SK-N-SH (cell line): ENCODE measurements at regions not wholly inside any gene's neighbourhood (a gene's known extent, or its start where the extent isn't known, plus 50 kb on each side); places are given as distances from the start of the nearest gene placed in this dataset.

Source experiments
- CTCF ChIA-PET: fragments of 300-600, 350-600 bp; formaldehyde crosslinking; extraction: SDS; loops from one replicate; lab custom pipeline; 2021; lab: Yijun Ruan, JAX
- POLR2A ChIA-PET: fragments of 350-600 bp; sonication (Branson Sonifier 250); formaldehyde crosslinking; extraction: SDS; loops from one replicate; lab custom pipeline; 2020; ENCODE audit warnings: antibody characterized with exemption, inconsistent platforms; lab: Yijun Ruan, JAX
- DNase-seq: peaks from one replicate; pipeline ENCODE4 v3.0.0; 2012
- H2AFZ ChIP-seq: fragments of 200-600 bp; sonication (generic); 2 replicates; pipeline ENCODE4 v1.8.1; 2016; ENCODE audit warnings: antibody characterized with exemption, mild to moderate bottlenecking, low read depth
- H3F3A ChIP-seq: fragments of 200-600 bp; sonication (generic); replicated peaks from 2 replicates; pipeline ENCODE3; 2016; ENCODE audit warnings: antibody characterized with exemption, mild to moderate bottlenecking; ENCODE audit not compliant: insufficient read depth
- H3K27ac ChIP-seq, 2 experiments: fragments of 200-500 bp in 1 of 2; fragments of 200-600 bp in 1 of 2; sonication (Bioruptor generic) in 1 of 2; sonication (generic), shearing (Covaris generic) in 1 of 2; 2 replicates each; pipeline versions ENCODE4 v1.5.1 to v1.6.1; 2014 to 2016; ENCODE audit warnings: low read depth in 2 of 2, inconsistent platforms in 1 of 2, low read length in 1 of 2, mild to moderate bottlenecking in 1 of 2, mixed read lengths in 1 of 2
- H3K27me3 ChIP-seq: fragments of 200-600 bp; sonication (generic), shearing (Covaris generic); 2 replicates; pipeline ENCODE4 v1.6.1; 2016; ENCODE audit warnings: mixed run types; ENCODE audit not compliant: insufficient read depth
- H3K36me3 ChIP-seq, 2 experiments: fragments of 200-500 bp in 1 of 2; fragments of 200-600 bp in 1 of 2; sonication (Bioruptor generic) in 1 of 2; sonication (generic) in 1 of 2; replicated peaks in 1 of 2; 2 replicates each; pipeline versions ENCODE3 to v1.5.1; 2014 to 2016; ENCODE audit warnings: low read length in 1 of 2, mild to moderate bottlenecking in 1 of 2; ENCODE audit not compliant: insufficient read depth in 2 of 2, control insufficient read depth in 1 of 2
- H3K4me1 ChIP-seq, 2 experiments: fragments of 200-500 bp in 1 of 2; fragments of 200-600 bp in 1 of 2; sonication (Bioruptor generic) in 1 of 2; sonication (generic), shearing (Covaris generic) in 1 of 2; 2 replicates each; pipeline versions ENCODE4 v1.5.1 to v1.6.1; 2014 to 2016; ENCODE audit warnings: low read depth in 1 of 2, low read length in 1 of 2, mixed run types in 1 of 2; ENCODE audit not compliant: insufficient read depth in 2 of 2, control insufficient read depth in 1 of 2
- H3K4me2 ChIP-seq: fragments of 200-600 bp; sonication (generic), shearing (Covaris generic); 2 replicates; pipeline ENCODE4 v1.6.1; 2017; ENCODE audit warnings: mixed run types
- H3K4me3 ChIP-seq, 2 experiments: fragments of 200-500 bp in 1 of 2; fragments of 200-600 bp in 1 of 2; sonication (Bioruptor generic) in 1 of 2; sonication (generic), shearing (Covaris generic) in 1 of 2; 2 replicates each; pipeline versions ENCODE4 v1.5.1 to v1.8.1; 2014 to 2016; ENCODE audit warnings: low read depth in 2 of 2, inconsistent platforms in 1 of 2, low read length in 1 of 2, mild to moderate bottlenecking in 1 of 2, mixed read lengths in 1 of 2, moderate library complexity in 1 of 2
- H3K79me2 ChIP-seq: fragments of 200-600 bp; sonication (generic); 2 replicates; pipeline ENCODE4 v1.8.1; 2017; ENCODE audit warnings: mild to moderate bottlenecking; ENCODE audit not compliant: insufficient read depth
- H3K9ac ChIP-seq: fragments of 200-600 bp; sonication (generic); 2 replicates; pipeline ENCODE4 v1.6.1; 2017; ENCODE audit warnings: mixed run types
- H3K9me2 ChIP-seq: fragments of 200-600 bp; sonication (generic); 2 replicates; pipeline ENCODE4 v1.6.1; 2017; ENCODE audit warnings: mixed run types
- H3K9me3 ChIP-seq: fragments of 200-600 bp; sonication (generic); 2 replicates; pipeline ENCODE4 v1.6.1; 2017; ENCODE audit warnings: mixed run types, mild to moderate bottlenecking, moderate library complexity
- H4K20me1 ChIP-seq: fragments of 200-600 bp; sonication (generic); 2 replicates; pipeline ENCODE4 v1.6.1; 2017; ENCODE audit warnings: mild to moderate bottlenecking, mixed run types; ENCODE audit not compliant: insufficient read depth
- CHD2 ChIP-seq: fragments of 150-350 bp; IDR thresholded peaks from 2 replicates; pipeline ENCODE4 v1.6.1; 2018; ENCODE audit warnings: low read length; ENCODE audit not compliant: partially characterized antibody
- ELF1 ChIP-seq: IDR thresholded peaks from 2 replicates; pipeline ENCODE4 v1.4.0; 2012
- EP300 ChIP-seq, 2 experiments: IDR thresholded peaks; 2 replicates each; pipeline versions ENCODE4 v1.4.0 to v1.6.1; 2012; ENCODE audit warnings: borderline replicate concordance in 1 of 2, low read depth in 1 of 2, low read length in 1 of 2
- FOSL2 ChIP-seq: IDR thresholded peaks from 2 replicates; pipeline ENCODE4 v1.4.0; 2012; ENCODE audit warnings: low read depth, mild to moderate bottlenecking, moderate library complexity, borderline replicate concordance
- GABPA ChIP-seq: IDR thresholded peaks from 2 replicates; pipeline ENCODE4 v1.4.0; 2012; ENCODE audit warnings: low read depth, mild to moderate bottlenecking
- MXI1 ChIP-seq: IDR thresholded peaks from 2 replicates; pipeline ENCODE4 v1.6.1; 2012; ENCODE audit warnings: mild to moderate bottlenecking, low read depth, low read length, improper control_type of control experiment
- NFIC ChIP-seq: IDR thresholded peaks from 2 replicates; pipeline ENCODE4 v1.4.0; 2012; ENCODE audit warnings: borderline replicate concordance
- POLR2AphosphoS5 ChIP-seq: IDR thresholded peaks from 2 replicates; pipeline ENCODE4 v1.6.1; 2012; ENCODE audit warnings: low read depth, low read length
- RAD21 ChIP-seq: IDR thresholded peaks from 2 replicates; pipeline ENCODE4 v1.6.1; 2012; ENCODE audit warnings: mild to moderate bottlenecking, low read length
- SIN3A ChIP-seq: IDR thresholded peaks from 2 replicates; pipeline ENCODE4 v1.6.1; 2012; ENCODE audit warnings: low read depth, mild to moderate bottlenecking, low read length, moderate library complexity, borderline replicate concordance
- SMC3 ChIP-seq: IDR thresholded peaks from 2 replicates; pipeline ENCODE4 v1.6.1; 2012; ENCODE audit warnings: low read depth, low read length, improper control_type of control experiment
- TAF1 ChIP-seq: IDR thresholded peaks from 2 replicates; pipeline ENCODE4 v1.6.1; 2012; ENCODE audit warnings: low read depth, mild to moderate bottlenecking, low read length, moderate library complexity, borderline replicate concordance
- TCF12 ChIP-seq: IDR thresholded peaks from 2 replicates; pipeline ENCODE4 v1.4.0; 2012
- TEAD4 ChIP-seq: IDR thresholded peaks from 2 replicates; pipeline ENCODE4 v1.4.0; 2012; ENCODE audit warnings: mild to moderate bottlenecking, borderline replicate concordance; ENCODE audit not compliant: insufficient read depth
- WGBS: methylation state at CpG from one replicate; pipeline ENCODE4 v1.1.6; 2017; ENCODE audit warnings: low lambda C conversion rate; 5-methylcytosine and 5-hydroxymethylcytosine counted together
- TF ChIP-seq, protein P1 (sequence below): fragments of 200-600 bp; sonication (generic); IDR thresholded peaks from 2 replicates; pipeline ENCODE4 v1.6.1; 2017; ENCODE audit warnings: antibody characterized with exemption, mild to moderate bottlenecking, moderate library complexity
- TF ChIP-seq, protein P2 (sequence below): fragments of 150-350 bp; IDR thresholded peaks from 2 replicates; pipeline ENCODE4 v1.6.1; 2016; ENCODE audit warnings: mild to moderate bottlenecking, low read depth, low read length
- TF ChIP-seq, protein P3 (sequence below): IDR thresholded peaks from 2 replicates; pipeline ENCODE4 v1.4.0; 2012; ENCODE audit warnings: low read depth, borderline replicate concordance
- TF ChIP-seq, protein P4 (sequence below): IDR thresholded peaks from 2 replicates; pipeline ENCODE4 v1.4.0; 2012; ENCODE audit warnings: low read depth

DNA sequence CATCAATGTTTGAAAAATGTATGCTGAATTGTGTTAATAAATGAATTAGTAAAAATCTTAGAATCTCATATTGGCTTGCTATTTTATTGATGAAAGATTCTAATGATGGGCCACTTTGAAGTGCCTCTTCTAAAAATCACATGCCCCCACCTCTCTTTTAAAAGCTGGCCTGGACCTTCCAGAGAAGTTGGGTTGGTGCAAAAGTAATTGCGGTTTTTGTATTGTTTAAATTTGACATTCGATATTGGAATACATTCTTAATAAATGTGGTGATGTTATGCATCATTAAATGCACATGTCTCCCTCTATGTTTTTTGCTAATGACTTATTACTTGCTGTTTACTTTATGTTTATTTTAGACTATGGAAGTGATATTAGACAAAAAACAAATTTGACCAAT is 314.6 kb upstream of the C16orf82 start (continued):
- TF ChIP-seq, protein P1, sequence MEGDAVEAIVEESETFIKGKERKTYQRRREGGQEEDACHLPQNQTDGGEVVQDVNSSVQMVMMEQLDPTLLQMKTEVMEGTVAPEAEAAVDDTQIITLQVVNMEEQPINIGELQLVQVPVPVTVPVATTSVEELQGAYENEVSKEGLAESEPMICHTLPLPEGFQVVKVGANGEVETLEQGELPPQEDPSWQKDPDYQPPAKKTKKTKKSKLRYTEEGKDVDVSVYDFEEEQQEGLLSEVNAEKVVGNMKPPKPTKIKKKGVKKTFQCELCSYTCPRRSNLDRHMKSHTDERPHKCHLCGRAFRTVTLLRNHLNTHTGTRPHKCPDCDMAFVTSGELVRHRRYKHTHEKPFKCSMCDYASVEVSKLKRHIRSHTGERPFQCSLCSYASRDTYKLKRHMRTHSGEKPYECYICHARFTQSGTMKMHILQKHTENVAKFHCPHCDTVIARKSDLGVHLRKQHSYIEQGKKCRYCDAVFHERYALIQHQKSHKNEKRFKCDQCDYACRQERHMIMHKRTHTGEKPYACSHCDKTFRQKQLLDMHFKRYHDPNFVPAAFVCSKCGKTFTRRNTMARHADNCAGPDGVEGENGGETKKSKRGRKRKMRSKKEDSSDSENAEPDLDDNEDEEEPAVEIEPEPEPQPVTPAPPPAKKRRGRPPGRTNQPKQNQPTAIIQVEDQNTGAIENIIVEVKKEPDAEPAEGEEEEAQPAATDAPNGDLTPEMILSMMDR: no peak
- TF ChIP-seq TEAD4 (no peak), TAF1 (no peak), NFIC (no peak), SIN3A (no peak), CHD2 (no peak), POLR2AphosphoS5 (no peak), ELF1 (no peak), TCF12 (no peak)
- TF ChIP-seq, protein P2, sequence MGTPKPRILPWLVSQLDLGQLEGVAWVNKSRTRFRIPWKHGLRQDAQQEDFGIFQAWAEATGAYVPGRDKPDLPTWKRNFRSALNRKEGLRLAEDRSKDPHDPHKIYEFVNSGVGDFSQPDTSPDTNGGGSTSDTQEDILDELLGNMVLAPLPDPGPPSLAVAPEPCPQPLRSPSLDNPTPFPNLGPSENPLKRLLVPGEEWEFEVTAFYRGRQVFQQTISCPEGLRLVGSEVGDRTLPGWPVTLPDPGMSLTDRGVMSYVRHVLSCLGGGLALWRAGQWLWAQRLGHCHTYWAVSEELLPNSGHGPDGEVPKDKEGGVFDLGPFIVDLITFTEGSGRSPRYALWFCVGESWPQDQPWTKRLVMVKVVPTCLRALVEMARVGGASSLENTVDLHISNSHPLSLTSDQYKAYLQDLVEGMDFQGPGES: no peak
- TF ChIP-seq, protein P3, sequence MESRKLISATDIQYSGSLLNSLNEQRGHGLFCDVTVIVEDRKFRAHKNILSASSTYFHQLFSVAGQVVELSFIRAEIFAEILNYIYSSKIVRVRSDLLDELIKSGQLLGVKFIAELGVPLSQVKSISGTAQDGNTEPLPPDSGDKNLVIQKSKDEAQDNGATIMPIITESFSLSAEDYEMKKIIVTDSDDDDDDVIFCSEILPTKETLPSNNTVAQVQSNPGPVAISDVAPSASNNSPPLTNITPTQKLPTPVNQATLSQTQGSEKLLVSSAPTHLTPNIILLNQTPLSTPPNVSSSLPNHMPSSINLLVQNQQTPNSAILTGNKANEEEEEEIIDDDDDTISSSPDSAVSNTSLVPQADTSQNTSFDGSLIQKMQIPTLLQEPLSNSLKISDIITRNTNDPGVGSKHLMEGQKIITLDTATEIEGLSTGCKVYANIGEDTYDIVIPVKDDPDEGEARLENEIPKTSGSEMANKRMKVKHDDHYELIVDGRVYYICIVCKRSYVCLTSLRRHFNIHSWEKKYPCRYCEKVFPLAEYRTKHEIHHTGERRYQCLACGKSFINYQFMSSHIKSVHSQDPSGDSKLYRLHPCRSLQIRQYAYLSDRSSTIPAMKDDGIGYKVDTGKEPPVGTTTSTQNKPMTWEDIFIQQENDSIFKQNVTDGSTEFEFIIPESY: no peak
- TF ChIP-seq, protein P4, sequence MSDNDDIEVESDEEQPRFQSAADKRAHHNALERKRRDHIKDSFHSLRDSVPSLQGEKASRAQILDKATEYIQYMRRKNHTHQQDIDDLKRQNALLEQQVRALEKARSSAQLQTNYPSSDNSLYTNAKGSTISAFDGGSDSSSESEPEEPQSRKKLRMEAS: no peak

DNA sequence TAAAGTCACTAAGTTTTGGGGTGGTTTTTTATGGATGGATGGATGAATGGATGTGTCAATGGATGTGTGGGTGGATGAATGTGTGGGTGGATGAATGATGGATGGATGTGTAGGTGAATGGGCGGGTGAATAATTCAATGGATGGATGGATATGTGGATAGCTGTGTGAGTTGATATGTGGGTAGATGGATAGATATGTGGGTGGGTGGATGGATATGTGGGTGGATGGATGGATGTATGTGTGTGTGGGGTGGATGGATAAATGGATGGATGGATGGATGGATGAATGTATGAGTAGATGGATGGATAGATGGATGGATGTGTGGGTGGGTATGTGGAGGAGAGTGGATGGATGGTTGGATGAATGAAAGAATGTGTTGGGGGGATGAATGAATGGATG is 310.1 kb upstream of the C16orf82 start:
- no peak overlapping the region for H3K4me2 ChIP-seq
- no peak for DNase-seq
- H3K79me2 ChIP-seq: no peaks in the 10 kb centered on the region
- H3K4me3 ChIP-seq: no peak overlapping the region
- no peaks in the 10 kb centered on the region for H3K9me2 ChIP-seq
- H3K27ac ChIP-seq: no peak overlapping the region
- H3K36me3 ChIP-seq: no peaks in the 10 kb centered on the region
- ChIA-PET CTCF (no interaction called here), POLR2A (no interaction called here)
- no peak overlapping the region for H3K9ac ChIP-seq
- no peaks in the 10 kb centered on the region for H3K27me3 ChIP-seq
- no peaks in the 10 kb centered on the region for H3K9me3 ChIP-seq
- TF ChIP-seq MXI1 (no peak), FOSL2 (no peak), EP300 (IDR thresholded peaks at IDR 0.05; ENCODE audit: borderline replicate concordance in 1 of 2, low read depth in 1 of 2, low read length in 1 of 2) (no peak), RAD21 (no peak), CHD2 (no peak), SMC3 (no peak), TEAD4 (no peak), GABPA (no peak)
- H2AFZ ChIP-seq: no peak overlapping the region
- H3F3A ChIP-seq: no peaks in the 10 kb centered on the region
- H4K20me1 ChIP-seq: no peaks in the 10 kb centered on the region
- H3K4me1 ChIP-seq: no peaks in the 10 kb centered on the region
- 0% methylated on average over 1 of the region's 1 CpG for WGBS
